HUDEP-2 (cell line): ENCODE measurements at regions not wholly inside any gene's neighbourhood (a gene's known extent, or its start where the extent isn't known, plus 50 kb on each side); places are given as distances from the start of the nearest gene placed in this dataset.

Experiments used
- DNase-seq, 76 experiments: peaks; one replicate each; lab custom pipeline; 2025; ENCODE audit not compliant: unreplicated experiment in 76 of 76; lab: John Stamatoyannopoulos, UW

DNA sequence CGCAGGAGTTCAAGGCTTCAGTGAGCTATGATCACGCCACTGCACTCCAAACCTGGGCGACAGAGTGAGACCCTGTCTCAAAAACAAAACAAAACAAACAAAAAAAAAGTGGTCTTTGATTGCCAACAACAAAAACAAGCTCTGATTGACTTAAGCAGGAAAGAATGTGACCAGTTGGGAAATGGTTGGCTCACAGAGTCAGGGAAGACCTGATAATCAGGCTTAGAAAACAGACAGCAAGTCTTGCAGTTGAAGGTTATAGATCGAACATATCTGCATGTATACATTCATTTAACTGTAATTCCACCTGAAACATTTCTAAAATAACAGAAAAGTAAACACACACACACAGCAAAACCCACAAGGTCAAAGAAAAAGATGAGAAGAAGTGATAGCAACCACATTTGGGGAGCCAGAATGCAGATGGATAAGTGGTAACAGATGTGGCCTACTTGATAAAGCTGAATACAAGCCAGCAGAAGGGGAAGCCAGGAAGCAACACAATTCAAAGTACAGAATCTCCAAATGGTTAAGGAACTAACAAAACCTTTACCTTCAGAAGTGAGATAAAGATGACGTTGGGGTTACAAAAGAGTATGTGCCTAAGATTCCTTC is 699.9 kb upstream of the ZNF385D start:
- DNase-seq, result peak in 58 of 76 experiments; percentile 0 to 86 (median 42)

DNA sequence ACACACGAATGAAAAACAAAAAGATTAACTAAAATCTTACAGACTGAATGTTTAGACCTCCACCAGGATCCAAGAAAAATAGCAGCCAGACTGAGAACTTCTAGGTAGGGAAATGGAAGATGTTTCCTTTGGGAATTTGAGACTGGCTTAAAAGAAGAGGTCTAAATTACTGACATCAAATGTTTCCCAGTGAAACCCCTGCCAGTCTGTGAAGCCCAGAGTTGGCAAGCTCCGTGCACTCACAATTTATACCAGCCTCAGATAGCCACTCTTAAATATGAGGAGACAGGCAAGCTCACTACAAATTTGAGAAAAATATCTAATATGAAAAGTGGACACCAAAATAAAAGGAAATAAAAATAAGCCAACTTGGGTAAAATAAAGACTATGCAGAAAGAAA is 700.5 kb upstream of the ZNF385D start:
- DNase-seq, result peak in 10 of 76 experiments; percentile 0 to 47 (median 12)

DNA sequence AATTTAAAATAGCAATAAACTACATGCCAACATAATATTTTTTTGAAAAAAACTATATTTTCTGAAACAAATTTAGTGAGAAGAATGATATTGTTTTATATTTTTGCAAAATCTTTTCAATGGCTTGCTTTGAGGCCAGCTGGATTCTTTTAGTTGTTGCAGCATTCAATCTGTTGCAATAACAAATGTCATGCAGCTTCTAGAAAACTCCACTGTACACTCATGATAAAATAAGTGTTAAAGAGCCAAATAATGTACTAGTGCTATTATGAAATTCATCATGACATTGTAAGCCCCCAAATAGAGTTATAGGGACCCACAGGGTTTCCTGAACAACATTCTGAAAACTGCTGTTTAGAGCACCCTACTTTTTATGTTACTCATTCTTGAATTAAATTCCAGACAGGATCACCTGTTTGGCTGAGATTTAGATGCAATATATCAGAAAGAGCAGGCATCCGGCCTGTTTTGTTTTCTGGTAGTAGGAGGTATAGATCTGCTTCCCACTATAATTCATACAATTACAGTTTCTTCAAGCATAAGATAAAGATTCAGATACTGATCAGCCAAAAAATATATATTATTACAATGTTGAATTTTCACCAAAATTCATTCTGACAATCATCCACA is 703.0 kb upstream of the ZNF385D start:
- no peak for DNase-seq

DNA sequence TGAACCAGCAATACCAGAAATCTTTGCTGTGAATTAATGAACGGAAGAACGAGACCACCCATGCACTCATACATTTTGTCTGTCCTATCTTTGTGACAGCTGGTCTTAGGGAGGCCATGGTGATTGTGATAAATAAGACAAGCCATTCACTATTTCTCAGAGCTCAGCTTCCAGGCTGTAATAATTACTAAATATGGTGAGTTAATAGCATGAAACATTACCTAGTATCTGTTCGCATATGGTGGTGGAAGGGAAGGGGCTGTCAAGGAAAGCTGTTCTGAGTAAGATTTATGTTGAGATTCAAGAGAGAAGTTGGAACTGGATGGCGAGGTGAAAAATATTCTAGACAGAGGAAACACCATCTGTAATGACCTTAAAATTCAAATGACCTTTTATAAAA is 719.0 kb upstream of the ZNF385D start:
- no peak for DNase-seq

DNA sequence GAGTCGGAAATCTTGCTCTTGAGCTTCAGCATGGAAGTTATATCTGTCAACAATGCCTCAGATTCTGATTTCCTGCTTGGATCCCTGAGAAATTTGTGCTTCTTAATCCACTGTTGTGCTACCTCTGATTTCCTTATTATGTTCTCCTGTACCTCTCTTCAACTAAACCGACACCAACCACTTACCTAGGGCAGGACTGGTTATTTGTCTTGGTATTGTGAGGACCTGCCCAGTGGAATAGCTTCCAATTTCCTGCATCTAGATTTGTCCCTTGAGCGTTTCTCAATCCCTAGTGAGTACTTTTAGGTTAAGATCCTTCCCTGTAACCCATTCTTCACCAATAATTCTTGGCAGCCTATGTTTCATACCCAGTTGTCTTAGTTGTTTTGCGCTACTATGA is 720.5 kb upstream of the ZNF385D start:
- no peak for DNase-seq

DNA sequence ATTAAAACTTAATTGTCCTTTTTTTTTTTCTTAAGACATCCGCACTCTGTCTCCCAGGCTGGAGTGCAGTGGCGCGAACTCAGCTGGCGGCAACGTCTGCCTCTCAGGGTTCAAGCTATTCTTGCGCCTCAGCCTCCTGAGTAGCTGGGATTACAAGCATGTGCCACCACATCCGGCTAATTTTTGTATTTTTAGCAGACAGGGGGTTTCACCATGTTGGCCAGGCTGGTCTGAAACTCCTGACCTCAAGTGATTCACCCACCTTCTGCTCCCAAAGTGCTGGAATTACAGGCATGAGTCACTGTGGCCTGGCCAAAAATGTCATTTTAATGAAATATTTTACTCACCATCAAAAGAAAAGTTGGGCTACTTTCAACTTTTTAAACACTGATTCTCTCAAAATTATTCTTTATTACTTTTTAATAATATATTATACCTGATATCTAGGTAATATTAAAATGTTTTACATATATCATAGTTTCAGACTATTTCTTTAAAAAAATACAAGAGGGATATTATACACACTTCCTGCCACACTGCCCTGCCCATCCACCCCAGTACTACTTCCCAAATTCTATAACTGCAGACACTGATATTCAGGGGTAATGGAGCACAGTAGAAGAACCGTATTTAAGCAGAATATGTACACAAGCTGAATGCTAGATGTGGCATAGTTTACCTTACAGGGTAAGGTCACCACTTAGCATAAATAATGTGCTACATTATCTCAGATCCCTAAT is 723.9 kb upstream of the ZNF385D start:
- DNase-seq, result no peak

DNA sequence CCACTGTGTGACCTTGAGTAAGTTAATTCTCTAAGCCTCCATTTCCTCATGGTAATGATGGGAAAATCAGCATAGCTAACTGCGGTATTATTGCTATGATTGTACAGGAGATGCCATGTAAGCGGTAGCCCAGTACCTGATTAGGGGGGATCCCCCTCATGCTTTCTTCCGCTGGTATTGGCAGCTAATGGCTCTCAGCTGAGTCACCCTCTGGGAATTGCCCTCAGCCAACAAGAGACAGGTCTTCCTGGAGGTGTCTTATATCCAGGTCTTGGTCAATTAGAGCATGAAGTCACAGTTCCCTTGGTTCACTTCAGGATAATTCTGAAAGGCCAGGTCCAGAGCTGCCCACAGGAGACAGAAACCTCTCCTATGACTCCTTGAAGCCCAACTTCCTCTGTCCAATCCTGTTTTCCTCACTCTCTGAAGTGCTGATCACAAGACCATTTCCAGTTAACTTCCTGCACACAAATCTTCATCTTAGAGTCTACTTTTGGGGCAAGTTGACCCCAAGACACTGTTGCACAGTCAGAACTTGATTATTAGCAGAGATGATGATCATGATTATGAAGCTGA is 724.7 kb upstream of the ZNF385D start:
- DNase-seq, result no peak

DNA sequence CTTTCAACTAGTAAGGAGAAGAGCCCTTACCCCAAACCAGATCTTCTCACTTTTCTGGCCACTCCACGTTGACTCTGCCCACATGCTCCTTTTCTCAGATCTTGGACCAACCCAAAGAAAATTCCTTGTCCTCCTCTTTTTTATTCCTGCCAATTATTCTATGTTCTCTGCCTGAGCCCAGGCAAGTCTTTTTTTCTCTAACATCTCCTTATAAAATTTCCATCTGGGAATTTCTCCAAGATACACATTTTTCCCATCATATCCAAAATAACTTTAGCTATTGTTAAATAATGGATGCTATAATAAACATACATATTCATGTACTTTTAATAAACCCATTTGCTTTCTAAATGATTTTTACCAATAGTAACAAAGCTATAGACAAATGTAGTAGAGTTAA is 726.0 kb upstream of the ZNF385D start:
- DNase-seq, result no peak

DNA sequence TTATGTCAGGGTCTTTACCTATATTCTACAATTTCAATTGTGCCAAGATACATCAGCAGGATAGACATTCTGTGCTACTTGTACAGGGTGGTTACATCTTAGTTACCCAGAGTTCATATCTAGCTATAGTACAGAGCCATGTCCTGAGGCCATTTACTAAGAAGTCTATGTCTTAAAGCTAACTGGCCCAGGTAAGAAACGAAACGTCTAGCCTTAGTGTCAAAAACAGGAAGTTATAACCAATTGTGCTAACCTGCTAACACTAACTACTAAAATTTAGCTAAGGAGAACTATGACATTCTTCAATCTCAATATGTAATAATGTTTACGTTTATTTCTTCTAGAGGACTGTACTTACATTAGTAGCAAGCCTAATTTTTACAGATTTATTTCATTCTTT is 717.2 kb upstream of the UBE2E2 start:
- DNase-seq, result no peak

DNA sequence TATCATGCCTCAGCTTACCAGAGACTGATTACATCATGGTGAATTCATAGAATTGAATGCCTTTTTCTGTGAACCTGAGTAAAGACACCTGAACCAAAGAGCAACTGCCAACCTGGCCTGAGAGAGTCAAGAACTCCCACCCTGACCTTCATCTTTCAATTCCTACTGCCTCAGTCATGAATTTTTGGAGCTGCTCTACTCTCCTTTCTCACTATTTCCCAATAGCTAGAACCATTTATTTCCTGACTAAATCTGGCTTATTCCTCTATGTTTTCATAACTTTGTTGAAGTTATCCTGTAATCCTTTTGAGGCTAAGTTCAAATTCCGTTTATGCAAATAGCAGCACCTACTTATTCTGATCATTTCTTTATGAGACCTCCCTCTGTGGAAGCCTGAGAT is 712.4 kb upstream of the UBE2E2 start:
- DNase-seq, result no peak

DNA sequence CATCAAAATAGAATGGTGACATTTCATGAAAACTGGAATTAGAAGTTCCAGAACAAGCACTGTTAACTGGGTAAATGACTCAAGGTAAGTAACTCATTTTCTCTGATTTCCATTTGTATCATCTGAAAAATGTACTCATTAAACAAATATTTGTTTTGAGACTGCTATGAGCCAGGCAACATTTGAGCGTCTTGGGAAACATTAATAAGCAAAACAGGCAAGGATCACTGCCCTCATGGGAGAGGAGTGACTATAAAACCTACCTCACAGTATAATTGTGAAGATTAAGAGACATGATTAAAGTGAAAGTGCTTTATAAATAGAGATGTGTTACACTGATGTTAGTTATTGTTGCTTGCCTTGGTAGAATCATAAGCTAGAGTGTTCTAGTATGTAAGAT is 711.8 kb upstream of the UBE2E2 start:
- no peak for DNase-seq

DNA sequence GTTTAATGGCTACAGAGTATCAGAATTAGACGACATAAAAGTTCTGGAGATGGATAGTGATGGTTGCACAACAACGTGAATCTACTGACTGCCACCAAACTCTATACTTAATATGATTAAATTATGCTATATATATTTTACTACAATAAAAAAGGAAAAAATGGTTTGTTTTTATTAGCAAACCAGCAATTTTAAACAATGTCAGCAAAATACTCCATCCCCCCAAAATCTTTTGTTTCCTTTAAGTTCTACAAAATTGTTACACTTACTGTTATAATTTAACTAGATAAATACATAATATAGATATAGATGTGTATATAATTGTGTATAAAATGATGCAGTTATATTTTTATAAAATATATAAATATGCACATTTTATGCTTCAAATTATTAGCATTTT is 710.8 kb upstream of the UBE2E2 start:
- DNase-seq, result no peak

DNA sequence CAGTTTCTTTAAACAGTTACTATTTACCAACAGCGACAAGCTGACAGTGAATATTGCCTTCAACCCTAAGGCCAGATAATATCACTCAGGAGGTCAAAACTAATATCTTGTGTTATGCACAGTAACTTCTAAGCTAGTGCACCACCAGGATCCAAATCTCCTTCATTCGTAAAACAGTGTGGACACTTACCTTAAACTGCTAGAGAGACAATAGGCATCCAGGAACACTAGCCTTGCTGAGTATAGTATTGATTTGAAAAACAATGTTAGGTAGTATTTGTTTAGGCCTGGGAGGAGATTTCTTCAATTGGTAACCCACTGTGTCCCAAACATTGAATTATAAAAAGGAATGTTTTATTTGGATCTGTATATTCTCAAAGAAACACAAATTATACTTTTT is 707.9 kb upstream of the UBE2E2 start:
- DNase-seq, result no peak

DNA sequence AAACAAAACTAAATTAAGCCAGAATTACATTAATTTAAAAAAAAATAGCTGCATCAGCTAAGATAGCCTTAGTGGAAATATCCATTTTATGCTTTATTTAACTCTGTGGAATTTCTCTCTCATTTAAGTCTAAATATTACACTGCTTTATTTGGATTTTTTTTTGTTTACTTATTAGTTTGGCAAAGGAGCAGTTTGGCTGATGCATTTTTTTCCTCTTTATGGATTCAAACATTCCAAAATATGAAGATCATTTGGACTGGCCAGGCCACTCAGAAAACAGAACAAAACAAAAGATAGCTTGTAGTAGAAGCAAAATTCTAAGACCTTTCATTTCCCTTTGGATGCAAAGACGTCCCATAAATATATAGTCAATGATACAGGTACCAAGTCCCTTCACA is 707.3 kb upstream of the UBE2E2 start:
- no peak for DNase-seq

DNA sequence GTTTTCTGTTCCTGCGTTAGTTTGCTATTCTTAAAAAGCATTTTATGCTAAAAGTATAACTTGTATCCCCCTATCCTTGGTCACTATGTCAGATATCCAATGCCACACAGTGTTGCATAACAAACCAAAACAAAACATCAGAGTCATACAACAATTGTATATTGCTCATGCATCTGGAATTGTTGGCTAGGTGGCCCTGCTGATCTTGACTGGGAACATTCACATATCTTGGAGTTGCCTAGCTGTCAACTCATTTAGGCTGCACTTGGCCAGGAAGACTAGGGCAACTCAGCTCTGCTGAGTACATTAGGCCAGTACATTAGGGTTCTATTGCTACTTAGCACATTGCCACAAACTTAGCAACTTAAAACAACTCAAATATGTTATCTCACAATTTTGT is 706.5 kb upstream of the UBE2E2 start:
- DNase-seq, result no peak

DNA sequence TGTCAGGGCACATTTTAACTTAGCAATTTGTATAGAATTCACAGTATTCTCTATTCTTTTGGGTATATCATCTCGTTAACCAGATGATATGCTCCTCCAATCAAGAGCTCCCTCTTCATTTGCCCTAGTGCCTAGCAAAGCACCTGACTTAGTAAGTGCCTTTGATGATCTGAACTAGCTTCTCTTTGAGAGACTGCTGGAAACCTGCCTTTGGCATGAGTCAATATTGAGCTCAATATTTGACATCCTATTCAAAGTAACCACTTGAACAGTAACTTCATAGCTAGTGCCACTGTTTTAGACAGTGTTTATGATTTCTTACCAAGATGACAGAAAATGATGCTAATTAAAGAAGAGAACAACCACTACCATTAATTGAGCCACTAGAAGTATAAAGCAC is 696.3 kb upstream of the UBE2E2 start:
- no peak for DNase-seq

DNA sequence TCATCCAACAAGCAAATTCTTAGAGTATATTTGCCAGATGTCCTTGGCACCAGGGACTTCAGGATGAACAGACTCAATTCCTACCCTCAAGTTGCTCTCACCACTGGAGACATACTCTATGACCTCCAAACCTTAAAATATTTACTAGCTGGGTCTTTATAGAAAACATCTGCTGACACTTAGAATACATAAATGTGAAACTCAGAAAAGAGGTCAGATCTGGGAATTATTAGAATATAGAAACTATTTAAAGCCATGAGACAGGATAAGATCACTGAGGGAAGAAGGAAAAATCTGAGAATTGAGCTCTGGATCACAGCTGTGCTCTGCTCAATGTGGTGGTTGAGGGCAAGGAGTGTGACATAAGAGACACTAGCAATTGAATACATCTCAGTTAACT is 695.4 kb upstream of the UBE2E2 start:
- DNase-seq, result no peak

DNA sequence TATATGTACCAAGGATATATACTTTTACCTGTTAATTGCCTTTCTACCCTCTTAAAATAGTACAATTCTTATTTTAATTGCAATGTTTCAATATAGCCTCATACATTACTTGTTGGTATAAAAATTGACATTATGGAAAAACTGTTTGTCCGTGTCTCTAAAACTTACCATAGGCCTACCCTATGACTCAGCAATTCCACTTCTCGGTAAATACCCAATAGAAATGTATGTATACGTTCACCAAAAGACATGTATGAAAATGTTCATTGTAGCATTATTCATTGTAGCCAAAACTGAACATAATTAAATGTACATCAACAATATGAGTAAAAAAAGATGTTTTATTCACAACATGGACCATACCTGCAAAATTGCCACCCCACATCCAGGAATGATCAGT is 679.2 kb upstream of the UBE2E2 start:
- DNase-seq, result no peak

DNA sequence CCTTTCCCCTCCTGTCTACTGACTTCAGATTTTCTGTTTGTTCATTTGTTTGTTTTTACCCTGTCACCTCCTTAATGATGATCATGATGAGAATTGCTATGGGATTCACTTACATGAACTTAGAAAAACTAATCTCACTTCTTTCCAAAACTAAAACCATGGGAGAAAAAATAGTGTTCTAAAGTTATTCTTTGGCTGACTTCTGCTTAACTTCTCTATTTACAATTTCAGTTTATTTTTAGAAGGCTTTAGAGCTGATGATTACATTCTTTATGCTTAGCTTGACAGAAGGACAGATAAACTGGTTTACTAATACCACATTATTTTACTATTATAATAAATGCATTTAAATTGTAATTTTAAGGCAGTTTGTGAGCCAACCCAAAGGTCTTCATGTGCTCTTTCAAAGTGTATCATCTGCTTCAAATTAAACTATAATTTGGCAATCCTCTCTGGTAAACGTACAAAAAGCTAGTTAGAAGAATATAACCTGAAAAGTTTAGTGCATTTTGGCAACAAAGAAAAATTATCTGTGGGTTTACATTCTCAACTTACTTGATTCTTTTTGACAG is 676.8 kb upstream of the UBE2E2 start:
- DNase-seq, result no peak

DNA sequence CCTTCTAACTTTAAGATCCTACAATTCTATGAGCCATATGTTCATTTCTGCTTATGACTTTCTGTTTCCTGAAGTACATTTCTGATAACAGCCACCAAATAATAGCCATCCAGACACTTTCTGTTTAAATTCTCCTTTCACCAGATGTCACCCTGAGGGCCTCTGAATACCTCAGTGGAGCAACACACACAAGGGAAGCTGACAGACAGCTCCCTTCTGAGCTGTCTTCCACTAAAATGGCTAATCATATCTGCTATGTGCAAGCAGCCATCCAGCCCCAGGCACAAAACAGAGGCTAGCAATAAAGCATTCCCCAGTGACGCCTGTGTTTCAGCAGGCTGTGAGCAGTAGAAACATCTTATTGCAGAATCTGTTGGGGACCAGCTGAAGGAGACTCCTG is 666.6 kb upstream of the UBE2E2 start:
- no peak for DNase-seq

DNA sequence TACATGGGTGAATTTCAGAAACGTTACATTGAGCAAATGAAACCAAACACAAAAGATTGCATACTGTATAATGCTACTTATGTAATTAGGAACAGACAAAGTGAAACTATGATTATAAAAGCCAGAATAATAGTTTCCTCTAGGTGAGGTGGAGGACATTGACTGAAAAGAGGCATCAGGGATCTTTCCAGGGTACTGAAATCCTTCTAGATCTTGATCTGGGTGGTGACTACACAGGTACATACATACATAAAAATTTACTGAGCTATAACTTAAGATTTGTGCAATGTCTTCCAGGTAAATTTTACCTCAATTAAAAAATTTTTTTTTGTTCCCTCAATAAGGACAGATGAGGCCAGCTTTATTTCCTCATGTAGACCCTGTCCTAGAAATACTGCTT is 665.6 kb upstream of the UBE2E2 start:
- DNase-seq, result no peak

DNA sequence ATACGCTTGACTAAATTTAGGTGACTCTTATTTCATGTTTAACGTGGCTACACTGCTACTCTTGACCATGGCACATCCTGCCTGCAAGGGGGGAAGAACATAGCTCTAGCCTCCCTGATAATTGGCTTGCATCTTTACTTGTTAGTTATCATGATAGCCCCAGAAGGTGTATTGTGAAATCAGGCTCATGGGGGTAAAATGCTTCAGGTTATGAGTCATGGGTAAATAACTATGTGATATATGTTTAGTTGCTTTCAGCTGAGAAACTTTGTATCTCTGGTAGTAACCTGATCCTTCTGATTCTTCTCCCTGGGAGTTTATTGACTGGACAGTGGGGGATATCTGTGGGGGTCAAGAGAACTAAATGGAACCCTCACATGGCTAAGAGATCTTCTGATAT is 660.8 kb upstream of the UBE2E2 start:
- DNase-seq, result no peak
